Sigmoid colon (tissue), 6 donors: ENCODE measurements at regions not wholly inside any gene's neighbourhood (a gene's known extent, or its start where the extent isn't known, plus 50 kb on each side); places are given as distances from the start of the nearest gene placed in this dataset.

Source experiments
- DNase-seq: peaks from one replicate; pipeline ENCODE4 v3.0.0-alpha.2; 2019
- H3K27ac ChIP-seq, 4 donors: fragments of 200-600 bp; sonication (generic); one replicate each; pipeline ENCODE4 v1.5.1; 2016 to 2019; ENCODE audit warnings: mild to moderate bottlenecking in 1 of 4
- H3K27me3 ChIP-seq, 3 donors: fragments of 200-600 bp; sonication (generic); one replicate each; pipeline ENCODE4 v1.5.1; 2019; ENCODE audit warnings: mild to moderate bottlenecking in 1 of 3
- H3K36me3 ChIP-seq, 4 donors: fragments of 200-600 bp; sonication (generic); one replicate each; pipeline ENCODE4 v1.5.1; 2016 to 2019
- H3K4me1 ChIP-seq, 4 donors: fragments of 200-600 bp; sonication (generic); one replicate each; pipeline ENCODE4 v1.5.1; 2017 to 2019
- H3K4me3 ChIP-seq, 4 donors: fragments of 200-600 bp; sonication (generic); one replicate each; pipeline ENCODE4 v1.5.1; 2017 to 2019; ENCODE audit warnings: mild to moderate bottlenecking in 2 of 4, moderate library complexity in 1 of 4
- H3K9me3 ChIP-seq, 4 donors: fragments of 200-600 bp in 3 of 4; sonication (generic) in 3 of 4; one replicate each; pipeline versions ENCODE4 v1.5.1 to v1.6.1; 2013 to 2019
- CTCF ChIP-seq, 4 experiments: fragments of 450-650 bp in 3 of 4; fragments of 200-600 bp in 1 of 4; IDR thresholded peaks; one replicate each; pipeline ENCODE4 v1.5.1; 2016 to 2019; ENCODE audit warnings: antibody characterized with exemption in 4 of 4, mild to moderate bottlenecking in 3 of 4, moderate library complexity in 2 of 4
- EP300 ChIP-seq, 4 donors: sonication (generic); formaldehyde crosslinking; IDR thresholded peaks; one replicate each; pipeline ENCODE4 v1.6.1; 2017; ENCODE audit warnings: antibody characterized with exemption in 4 of 4
- POLR2A ChIP-seq, 2 donors: fragments of 450-650 bp; IDR thresholded peaks; one replicate each; pipeline ENCODE4 v1.6.1; 2016; ENCODE audit warnings: antibody characterized with exemption in 2 of 2, mild to moderate bottlenecking in 2 of 2, moderate library complexity in 2 of 2
- POLR2AphosphoS5 ChIP-seq, 4 donors: sonication (generic); formaldehyde crosslinking; IDR thresholded peaks; one replicate each; pipeline ENCODE4 v1.6.1; 2017; ENCODE audit warnings: antibody characterized with exemption in 4 of 4
- WGBS, 2 donors: extraction: QIAGEN DNeasy Blood & Tissue Kit; methylation state at CpG; one replicate each; pipeline ENCODE4 v1.1.7; 2013; 5-methylcytosine and 5-hydroxymethylcytosine counted together
- intact Hi-C: fragments of 100-400 bp; cut with DNase I; formaldehyde crosslinking; loops from one replicate; pipeline ENCODE4 v1.15.1; 2023
- donor health status: healthy with polysubstance abuse.
- donor health status: healthy.

- no peaks in the 10 kb centered on the region for H3K9me3 ChIP-seq
- H3K27ac ChIP-seq = no peak overlapping the region
- TF ChIP-seq POLR2AphosphoS5 (IDR thresholded peaks at IDR 0.05) (no peak), POLR2A (IDR thresholded peaks at IDR 0.05) (no peak)
- H3K36me3 ChIP-seq = no peaks in the 10 kb centered on the region
- no peak overlapping the region for H3K4me3 ChIP-seq
- no peak for DNase-seq
- 65 to 76% methylated on average over 3 of the region's 3 CpGs for WGBS, 2 donors
- no peaks in the 10 kb centered on the region for H3K4me1 ChIP-seq
- intact Hi-C loops = no loop called here
- H3K27me3 ChIP-seq = no peaks in the 10 kb centered on the region
These were observed 647.7 kb upstream of the WWC1 start for GRCh38 chr5:167643631-167644280.

- no peaks in the 10 kb centered on the region for H3K27me3 ChIP-seq
- H3K36me3 ChIP-seq = no peaks in the 10 kb centered on the region
- no peak overlapping the region for H3K27ac ChIP-seq
- intact Hi-C loops = no loop called here
- WGBS, 2 donors = 78 to 84% methylated on average over 2 of the region's 2 CpGs
- TF ChIP-seq EP300 (IDR thresholded peaks at IDR 0.05) = no peak
- TF ChIP-seq CTCF (IDR thresholded peaks at IDR 0.05) = no peak
- no peak for TF ChIP-seq POLR2A (IDR thresholded peaks at IDR 0.05)
- no peak for TF ChIP-seq POLR2AphosphoS5 (IDR thresholded peaks at IDR 0.05)
- DNase-seq = no peak
- no peaks in the 10 kb centered on the region for H3K4me1 ChIP-seq
- no peaks in the 10 kb centered on the region for H3K9me3 ChIP-seq
- H3K4me3 ChIP-seq = no peak overlapping the region
These were observed 646.8 kb upstream of the WWC1 start for GRCh38 chr5:167644619-167645018.

GRCh38 chr5:167649471-167649870, 642.0 kb upstream of the WWC1 start:
- no peaks in the 10 kb centered on the region for H3K27me3 ChIP-seq
- no peak for DNase-seq
- 91 to 94% methylated on average over 1 of the region's 1 CpG for WGBS, 2 donors
- no peak overlapping the region for H3K27ac ChIP-seq
- no peaks in the 10 kb centered on the region for H3K4me1 ChIP-seq
- H3K4me3 ChIP-seq = no peak overlapping the region
- no peak for TF ChIP-seq CTCF (IDR thresholded peaks at IDR 0.05)
- TF ChIP-seq POLR2AphosphoS5 (IDR thresholded peaks at IDR 0.05) = no peak
- TF ChIP-seq EP300 (IDR thresholded peaks at IDR 0.05) = no peak
- no peak for TF ChIP-seq POLR2A (IDR thresholded peaks at IDR 0.05)
- H3K36me3 ChIP-seq = no peaks in the 10 kb centered on the region
- intact Hi-C loops = no loop called here
- no peaks in the 10 kb centered on the region for H3K9me3 ChIP-seq

- 72 to 86% methylated on average over 3 of the region's 3 CpGs for WGBS, 2 donors
- TF ChIP-seq CTCF (IDR thresholded peaks at IDR 0.05) = no peak
- no peak for TF ChIP-seq EP300 (IDR thresholded peaks at IDR 0.05)
- no peak for TF ChIP-seq POLR2A (IDR thresholded peaks at IDR 0.05)
- no peak for TF ChIP-seq POLR2AphosphoS5 (IDR thresholded peaks at IDR 0.05)
- Histone ChIP-seq H3K27me3 (no peaks in the 10 kb centered on the region), H3K4me3 (no peak overlapping the region), H3K9me3 (no peaks in the 10 kb centered on the region), H3K27ac (no peak overlapping the region), H3K4me1 (no peaks in the 10 kb centered on the region), H3K36me3 (no peaks in the 10 kb centered on the region)
- intact Hi-C loops = no loop called here
- no peak for DNase-seq
These were observed 638.8 kb upstream of the WWC1 start for GRCh38 chr5:167652690-167653089.

- intact Hi-C loops = no loop called here
- Histone ChIP-seq H3K9me3 (no peaks in the 10 kb centered on the region), H3K27me3 (no peaks in the 10 kb centered on the region), H3K4me3 (no peak overlapping the region), H3K36me3 (no peaks in the 10 kb centered on the region), H3K27ac (no peak overlapping the region), H3K4me1 (no peaks in the 10 kb centered on the region)
- no peak for DNase-seq
- 96 to 97% methylated on average over 1 of the region's 1 CpG for WGBS, 2 donors
- TF ChIP-seq EP300 (IDR thresholded peaks at IDR 0.05) (no peak), POLR2A (IDR thresholded peaks at IDR 0.05) (no peak), CTCF (IDR thresholded peaks at IDR 0.05) (no peak), POLR2AphosphoS5 (IDR thresholded peaks at IDR 0.05) (no peak)
These were observed 637.8 kb upstream of the WWC1 start for GRCh38 chr5:167653645-167654106.
